ENCODE measurements at regions not wholly inside any gene's neighbourhood (a gene's known extent, or its start where the extent isn't known, plus 50 kb on each side); places are given as distances from the start of the nearest gene placed in this dataset.

GRCh38 chr2:58483307-58483706, 242.2 kb upstream of the FANCL start:
- ChIA-PET CTCF (no interaction called here), POLR2A (no interaction called here)
- no peak for TF ChIP-seq BHLHE40 (IDR thresholded peaks at IDR 0.05; ENCODE audit: borderline replicate concordance)
- no peak for TF ChIP-seq HDGF (IDR thresholded peaks at IDR 0.05; ENCODE audit: borderline replicate concordance)
- no peak for TF ChIP-seq CTBP1 (IDR thresholded peaks at IDR 0.05; ENCODE audit: borderline replicate concordance)
- no peak for TF ChIP-seq TARDBP (IDR thresholded peaks at IDR 0.05)
- TF ChIP-seq SP1 (IDR thresholded peaks at IDR 0.05): no peak
- TF ChIP-seq ELF4 (IDR thresholded peaks at IDR 0.05): no peak
- TF ChIP-seq FOXM1 (IDR thresholded peaks at IDR 0.05; ENCODE audit: borderline replicate concordance): no peak
- no peak for TF ChIP-seq ARNT (IDR thresholded peaks at IDR 0.05)
- TF ChIP-seq FOXK2 (IDR thresholded peaks at IDR 0.05): no peak
- TF ChIP-seq L3MBTL2 (conservative IDR thresholded peaks at IDR 0.05): no peak
- TF ChIP-seq PKNOX1 (IDR thresholded peaks at IDR 0.05): no peak
- TF ChIP-seq FOXA1 (IDR thresholded peaks at IDR 0.05): no peak
- no peak for DNase-seq (ENCODE audit: extremely low spot score)

- ChIA-PET CTCF (no interaction called here), POLR2A (no interaction called here)
- no peak for TF ChIP-seq PKNOX1 (IDR thresholded peaks at IDR 0.05)
- TF ChIP-seq FOXA1 (IDR thresholded peaks at IDR 0.05): no peak
- no peak for TF ChIP-seq NFRKB (IDR thresholded peaks at IDR 0.05)
- TF ChIP-seq SUZ12 (IDR thresholded peaks at IDR 0.05): no peak
- no peak for TF ChIP-seq BHLHE40 (IDR thresholded peaks at IDR 0.05; ENCODE audit: borderline replicate concordance)
- TF ChIP-seq L3MBTL2 (conservative IDR thresholded peaks at IDR 0.05): no peak
- no peak for TF ChIP-seq HDGF (IDR thresholded peaks at IDR 0.05; ENCODE audit: borderline replicate concordance)
- DNase-seq (ENCODE audit: extremely low spot score): no peak
Measured at GRCh38 chr2:58481670-58482069, 240.5 kb upstream of the FANCL start.

GRCh38 chr2:58480141-58480540, 239.0 kb upstream of the FANCL start:
- ChIA-PET CTCF (no interaction called here), POLR2A (no interaction called here)
- TF ChIP-seq BHLHE40 (IDR thresholded peaks at IDR 0.05; ENCODE audit: borderline replicate concordance) (no peak), ARNT (IDR thresholded peaks at IDR 0.05) (no peak), FOXK2 (IDR thresholded peaks at IDR 0.05) (no peak), HDGF (IDR thresholded peaks at IDR 0.05; ENCODE audit: borderline replicate concordance) (no peak), L3MBTL2 (conservative IDR thresholded peaks at IDR 0.05) (no peak), FOXA1 (IDR thresholded peaks at IDR 0.05) (no peak), ZNF384 (IDR thresholded peaks at IDR 0.05) (no peak), PKNOX1 (IDR thresholded peaks at IDR 0.05) (no peak), ELF4 (IDR thresholded peaks at IDR 0.05) (no peak), LEF1 (IDR thresholded peaks at IDR 0.05; ENCODE audit: borderline replicate concordance) (no peak), NFRKB (IDR thresholded peaks at IDR 0.05) (no peak), SUZ12 (IDR thresholded peaks at IDR 0.05) (no peak), FOXM1 (IDR thresholded peaks at IDR 0.05; ENCODE audit: borderline replicate concordance) (no peak), TARDBP (IDR thresholded peaks at IDR 0.05) (no peak), CTBP1 (IDR thresholded peaks at IDR 0.05; ENCODE audit: borderline replicate concordance) (no peak)
- DNase-seq (ENCODE audit: extremely low spot score): no peak

- no peak for DNase-seq (ENCODE audit: extremely low spot score)
- ChIA-PET CTCF (no interaction called here), POLR2A (no interaction called here)
- TF ChIP-seq SUZ12 (IDR thresholded peaks at IDR 0.05): no peak
- no peak for TF ChIP-seq FOXK2 (IDR thresholded peaks at IDR 0.05)
- no peak for TF ChIP-seq CTBP1 (IDR thresholded peaks at IDR 0.05; ENCODE audit: borderline replicate concordance)
- TF ChIP-seq BHLHE40 (IDR thresholded peaks at IDR 0.05; ENCODE audit: borderline replicate concordance): no peak
- TF ChIP-seq ELF4 (IDR thresholded peaks at IDR 0.05): no peak
- TF ChIP-seq FOXA1 (IDR thresholded peaks at IDR 0.05): no peak
- TF ChIP-seq SP1 (IDR thresholded peaks at IDR 0.05): no peak
- no peak for TF ChIP-seq L3MBTL2 (conservative IDR thresholded peaks at IDR 0.05)
- no peak for TF ChIP-seq FOXM1 (IDR thresholded peaks at IDR 0.05; ENCODE audit: borderline replicate concordance)
- TF ChIP-seq TARDBP (IDR thresholded peaks at IDR 0.05): no peak
Measured at GRCh38 chr2:58479535-58480140, 238.5 kb upstream of the FANCL start.

- DNase-seq (ENCODE audit: extremely low spot score): no peak
- ChIA-PET POLR2A (no interaction called here), CTCF (no interaction called here)
- no peak for TF ChIP-seq PKNOX1 (IDR thresholded peaks at IDR 0.05)
- TF ChIP-seq BHLHE40 (IDR thresholded peaks at IDR 0.05; ENCODE audit: borderline replicate concordance): no peak
- TF ChIP-seq CTBP1 (IDR thresholded peaks at IDR 0.05; ENCODE audit: borderline replicate concordance): no peak
- TF ChIP-seq LEF1 (IDR thresholded peaks at IDR 0.05; ENCODE audit: borderline replicate concordance): no peak
Measured at GRCh38 chr2:58476556-58476955, 235.4 kb upstream of the FANCL start.

- no peak for DNase-seq (ENCODE audit: extremely low spot score)
- TF ChIP-seq SUZ12 (IDR thresholded peaks at IDR 0.05) (no peak), L3MBTL2 (conservative IDR thresholded peaks at IDR 0.05) (no peak)
- POLR2A ChIA-PET: no interaction called here
- CTCF ChIA-PET: no interaction called here
Measured at GRCh38 chr2:58475756-58476155, 234.6 kb upstream of the FANCL start.

Data from HEK293T (cell line).